Kidney (tissue), 13 donors: ENCODE measurements at regions not wholly inside any gene's neighbourhood (a gene's known extent, or its start where the extent isn't known, plus 50 kb on each side); places are given as distances from the start of the nearest gene placed in this dataset.

ENCODE experiments used
- DNase-seq, 5 donors: peaks; one replicate each; pipeline ENCODE4 v3.0.0-alpha.2; 2013 to 2020
- FAIRE-seq: peaks from 2 replicates; lab custom pipeline; 2012; peaks lifted over from hg19 to GRCh38; lab: Jason Lieb, UNC
- H3K27ac ChIP-seq, 2 donors: one replicate each; pipeline ENCODE4 v1.7.0; 2013; ENCODE audit warnings: low read depth in 2 of 2, low read length in 2 of 2, inconsistent platforms in 1 of 2
- H3K27me3 ChIP-seq: one replicate; pipeline ENCODE4 v1.7.1; 2013; ENCODE audit warnings: low read length, inconsistent platforms; ENCODE audit not compliant: control insufficient read depth, insufficient read depth
- H3K36me3 ChIP-seq, 3 donors: one replicate each; pipeline versions ENCODE4 v1.7.0 to v1.7.1; 2013; ENCODE audit warnings: low read length in 3 of 3, control low read depth in 1 of 3, inconsistent platforms in 1 of 3; ENCODE audit not compliant: insufficient read depth in 3 of 3, control insufficient read depth in 2 of 3
- H3K4me1 ChIP-seq, 3 donors: one replicate each; pipeline versions ENCODE4 v1.7.0 to v1.7.1; 2013; ENCODE audit warnings: low read length in 3 of 3, inconsistent platforms in 1 of 3, low read depth in 1 of 3; ENCODE audit not compliant: control insufficient read depth in 2 of 3, insufficient read depth in 2 of 3
- H3K4me3 ChIP-seq, 3 donors: one replicate each; pipeline versions ENCODE4 v1.7.0 to v1.8.1; 2013; ENCODE audit warnings: low read length in 3 of 3, control low read depth in 1 of 3, inconsistent platforms in 1 of 3
- H3K9ac ChIP-seq, 3 donors: one replicate each; pipeline versions ENCODE4 v1.7.0 to v1.7.1; 2013; ENCODE audit warnings: low read length in 3 of 3, control low read depth in 1 of 3, inconsistent platforms in 1 of 3
- H3K9me3 ChIP-seq, 3 donors: one replicate each; pipeline versions ENCODE4 v1.7.0 to v1.7.1; 2013; ENCODE audit warnings: low read length in 3 of 3, control low read depth in 1 of 3, inconsistent platforms in 1 of 3; ENCODE audit not compliant: control insufficient read depth in 2 of 3, insufficient read depth in 1 of 3
- CTCF ChIP-seq: IDR thresholded peaks from 3 replicates; pipeline ENCODE4 v1.5.1; 2012; ENCODE audit warnings: mild to moderate bottlenecking, moderate library complexity, borderline replicate concordance; ENCODE audit not compliant: insufficient read depth; ENCODE audit errors: extremely low read depth
- intact Hi-C: fragments of 100-400 bp; cut with DNase I; formaldehyde crosslinking; loops from one replicate; pipeline ENCODE4 v1.11.1; 2022
- donor health status: control.
- donor health status: control.
- donor health status: control.
- donor health status: control.
- donor health status: control.
- donor health status: DM: yes; HTN: yes; CAD: no.
- donor health status: Normal renal cell carcinoma (clear cell type).

DNA sequence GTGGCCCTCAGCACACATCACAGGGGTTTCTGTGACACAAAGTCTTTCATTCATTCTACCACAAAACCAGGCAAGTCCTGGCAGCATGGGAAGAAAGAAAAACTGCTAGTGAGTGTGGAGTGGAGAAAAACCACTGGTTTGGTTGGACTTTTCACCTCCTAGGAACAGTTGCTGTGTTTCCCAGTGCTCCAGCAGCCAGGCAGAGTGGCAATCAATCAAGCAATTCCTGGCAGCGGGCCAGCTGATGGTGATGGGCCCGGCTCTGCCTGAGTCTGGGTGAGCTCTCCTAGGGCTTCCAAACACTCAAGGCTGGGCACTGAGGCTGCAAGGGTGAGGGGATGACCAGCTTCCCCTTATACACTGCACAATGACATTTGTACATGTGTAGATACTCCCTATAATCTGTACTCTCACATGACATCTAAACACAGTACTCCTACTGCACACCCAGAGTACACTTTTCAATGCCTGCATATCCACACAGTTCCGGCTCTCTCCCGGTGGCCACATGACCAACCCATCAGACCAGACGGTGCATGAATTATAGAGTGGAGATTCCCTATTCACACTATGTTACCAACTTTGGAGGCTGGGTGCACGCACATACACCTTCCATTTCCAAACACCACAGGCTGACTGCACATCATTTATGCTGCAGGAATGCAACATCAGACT is 156.6 kb downstream of the UNC5CL start:
- no peaks in the 10 kb centered on the region for H3K27me3 ChIP-seq
- FAIRE-seq: no peak
- no peaks in the 10 kb centered on the region for H3K9me3 ChIP-seq
- DNase-seq: peak in 4 of 5 donors; percentile 62 to 76 (median 64)
- H3K4me1 ChIP-seq: no peaks in the 10 kb centered on the region
- intact Hi-C loops: no loop called here
- H3K36me3 ChIP-seq: no peaks in the 10 kb centered on the region
- no peak overlapping the region for H3K4me3 ChIP-seq
- H3K9ac ChIP-seq: no peak overlapping the region
- no peak for TF ChIP-seq CTCF
- no peak overlapping the region for H3K27ac ChIP-seq

GRCh38 chr6:40881501-40881900 is 157.5 kb downstream of the UNC5CL start:
- H3K27me3 ChIP-seq: no peaks in the 10 kb centered on the region
- H3K27ac ChIP-seq: no peak overlapping the region
- intact Hi-C loops: no loop called here
- H3K9ac ChIP-seq: no peak overlapping the region
- TF ChIP-seq CTCF: no peak
- H3K9me3 ChIP-seq: no peaks in the 10 kb centered on the region
- no peaks in the 10 kb centered on the region for H3K36me3 ChIP-seq
- no peaks in the 10 kb centered on the region for H3K4me1 ChIP-seq
- DNase-seq (no peak), FAIRE-seq (no peak)
- H3K4me3 ChIP-seq: no peak overlapping the region

DNA sequence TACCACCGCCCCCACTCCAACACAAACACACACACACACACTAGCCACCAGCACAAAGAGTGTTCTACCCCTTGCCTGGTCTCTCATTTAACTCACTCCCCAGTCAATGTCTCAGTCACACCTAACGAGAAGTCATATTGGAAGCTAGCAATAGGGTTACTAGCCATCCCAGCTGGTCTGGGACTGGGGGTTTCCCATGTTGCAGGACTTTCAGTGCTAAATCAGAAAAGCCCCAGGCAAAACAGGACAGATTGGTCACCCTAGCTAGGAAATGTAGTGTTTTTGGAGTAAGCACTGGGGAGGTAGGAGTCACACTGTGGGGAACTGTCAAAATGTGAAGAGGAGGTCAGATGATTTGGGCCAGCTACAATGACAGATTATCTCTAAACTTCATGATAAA is 158.1 kb downstream of the UNC5CL start:
- H3K4me1 ChIP-seq: no peaks in the 10 kb centered on the region
- H3K27me3 ChIP-seq: no peaks in the 10 kb centered on the region
- FAIRE-seq (no peak), DNase-seq (no peak)
- TF ChIP-seq CTCF: no peak
- intact Hi-C loops: no loop called here
- H3K36me3 ChIP-seq: no peaks in the 10 kb centered on the region
- no peak overlapping the region for H3K4me3 ChIP-seq
- H3K9me3 ChIP-seq: no peaks in the 10 kb centered on the region
- H3K27ac ChIP-seq: no peak overlapping the region
- no peak overlapping the region for H3K9ac ChIP-seq

GRCh38 chr6:40879169-40879568 is 159.9 kb downstream of the UNC5CL start:
- Histone ChIP-seq H3K4me3 (no peak overlapping the region), H3K27ac (no peak overlapping the region), H3K4me1 (no peaks in the 10 kb centered on the region), H3K9ac (no peak overlapping the region), H3K36me3 (no peaks in the 10 kb centered on the region), H3K27me3 (no peaks in the 10 kb centered on the region), H3K9me3 (no peaks in the 10 kb centered on the region)
- TF ChIP-seq CTCF: no peak
- FAIRE-seq (no peak), DNase-seq (no peak)
- intact Hi-C loops: no loop called here
